K562 (cell line): ENCODE measurements at regions not wholly inside any gene's neighbourhood (a gene's known extent, or its start where the extent isn't known, plus 50 kb on each side); places are given as distances from the start of the nearest gene placed in this dataset.

Experiments used
- ATAC-seq: fragments of 200-7000 bp; cut with Tn5 transposase; 3 replicates; pipeline ENCODE4 v1.9.1; 2020; ENCODE audit warnings: moderate library complexity
- BruUV-seq: library from RNA; stranded (reverse); fragments of 400-500 nt; replicated peaks from 2 replicates; lab custom pipeline; 2021; lab: Mats Ljungman, UMichigan
- CTCF ChIA-PET: fragments of 300-600 bp; formaldehyde crosslinking; extraction: SDS; loops from one replicate; lab custom pipeline; 2021; ENCODE audit warnings: low intra/inter-chr PET ratio; lab: Yijun Ruan, JAX
- POLR2A ChIA-PET: fragments of 300-600, 350-650 bp; sonication (Branson Sonifier 250); formaldehyde crosslinking; extraction: SDS; loops from one replicate; lab custom pipeline; 2021; ENCODE audit warnings: antibody characterized with exemption, inconsistent platforms; lab: Yijun Ruan, JAX
- DNase-seq, 4 experiments: peaks; one replicate each; pipeline versions ENCODE4 v3.0.0 to v3.0.0-alpha.2; 2011 to 2018; ENCODE audit warnings: low spot score in 3 of 4, mixed read lengths in 3 of 4; ENCODE audit errors: extremely low read depth in 1 of 4
- FAIRE-seq: peaks from 2 replicates; lab custom pipeline; 2011; peaks lifted over from hg19 to GRCh38; lab: Jason Lieb, UNC
- H2AFZ ChIP-seq: 2 replicates; pipeline ENCODE4 v1.6.0; 2011; ENCODE audit warnings: low read depth, low read length, control low read depth, inconsistent platforms
- H3K27ac ChIP-seq: fragments of 200-600 bp; 3 replicates; pipeline ENCODE4 v1.8.0; 2011; ENCODE audit warnings: low read depth, mild to moderate bottlenecking, control low read depth, inconsistent platforms, low read length, moderate library complexity, mixed read lengths; ENCODE audit errors: extremely low read depth
- H3K27me3 ChIP-seq, 2 experiments: fragments of 300-600 bp in 1 of 2; 2 replicates in 1 of 2; 3 replicates in 1 of 2; pipeline versions ENCODE4 v1.6.0 to v1.8.0; 2011; ENCODE audit warnings: inconsistent platforms in 2 of 2, low read length in 2 of 2, mild to moderate bottlenecking in 1 of 2, mixed read lengths in 1 of 2, moderate library complexity in 1 of 2; ENCODE audit not compliant: control insufficient read depth in 2 of 2, insufficient read depth in 2 of 2
- H3K36me3 ChIP-seq: fragments of 300-600 bp; 3 replicates; pipeline ENCODE4 v1.8.0; 2011; ENCODE audit warnings: mild to moderate bottlenecking, low read length, inconsistent platforms; ENCODE audit not compliant: control insufficient read depth, insufficient read depth
- H3K4me1 ChIP-seq, 2 experiments: fragments of 200-600 bp in 1 of 2; replicated peaks in 1 of 2; 2 replicates in 1 of 2; 3 replicates in 1 of 2; pipeline versions ENCODE4 v1.5.1 to v1.8.0; 2011; ENCODE audit warnings: inconsistent platforms in 2 of 2, low read length in 2 of 2, mild to moderate bottlenecking in 1 of 2, mixed read lengths in 1 of 2, moderate library complexity in 1 of 2; ENCODE audit not compliant: control insufficient read depth in 2 of 2, insufficient read depth in 2 of 2
- H3K4me2 ChIP-seq: 2 replicates; pipeline ENCODE4 v1.6.1; 2011; ENCODE audit warnings: low read length, control low read depth, inconsistent platforms, mixed read lengths; ENCODE audit not compliant: insufficient read depth
- H3K4me3 ChIP-seq: fragments of 200-600 bp; sonication (generic), shearing (Covaris generic); 2 replicates; pipeline ENCODE4 v1.5.1; 2016; ENCODE audit warnings: control low read depth, inconsistent platforms
- H3K79me2 ChIP-seq: fragments of 200-600 bp; 3 replicates; pipeline ENCODE4 v1.8.0; 2011; ENCODE audit warnings: low read length, inconsistent platforms; ENCODE audit not compliant: control insufficient read depth, insufficient read depth
- H3K9ac ChIP-seq, 2 experiments: 2 replicates each; pipeline versions ENCODE4 v1.6.0 to v1.6.1; 2011; ENCODE audit warnings: low read depth in 2 of 2, low read length in 2 of 2, control low read depth in 1 of 2, inconsistent platforms in 1 of 2, mild to moderate bottlenecking in 1 of 2, mixed read lengths in 1 of 2; ENCODE audit not compliant: insufficient read depth in 1 of 2
- H3K9me1 ChIP-seq: one replicate; pipeline ENCODE4 v1.6.0; 2011; ENCODE audit warnings: inconsistent platforms, mild to moderate bottlenecking, low read length, moderate library complexity; ENCODE audit not compliant: control insufficient read depth, insufficient read depth
- H3K9me3 ChIP-seq: replicated peaks from 2 replicates; pipeline ENCODE4 v1.5.1; 2011; ENCODE audit warnings: low read depth, low read length, inconsistent platforms; ENCODE audit not compliant: control insufficient read depth, insufficient read depth
- H4K20me1 ChIP-seq: replicated peaks from 2 replicates; pipeline ENCODE4 v1.6.1; 2011; ENCODE audit warnings: low read length, inconsistent platforms, mixed read lengths; ENCODE audit not compliant: control insufficient read depth, insufficient read depth
- BCL6 ChIP-seq: fragments of 250-450 bp; sonication (Bioruptor Pico); IDR thresholded peaks from 2 replicates; pipeline ENCODE4 v1.4.0; 2020
- DPF2 ChIP-seq: fragments of 450-650 bp; IDR thresholded peaks from 2 replicates; pipeline ENCODE4 v1.6.1; 2016
- ILK ChIP-seq: fragments of 450-650 bp; IDR thresholded peaks from 2 replicates; pipeline ENCODE4 v1.6.1; 2016; ENCODE audit warnings: missing genetic modification characterization, low read depth, mild to moderate bottlenecking, missing compliant biosample characterization, moderate library complexity, borderline replicate concordance
- NR3C1 ChIP-seq: sonication (generic); formaldehyde crosslinking; IDR thresholded peaks from 2 replicates; pipeline ENCODE4 v1.8.1; 2022; ENCODE audit warnings: missing genetic modification reagents
- RBM34 ChIP-seq: fragments of 200-400 bp; formaldehyde crosslinking; IDR thresholded peaks from 2 replicates; pipeline ENCODE4 v1.6.1; 2018; ENCODE audit warnings: low read length, borderline replicate concordance; ENCODE audit not compliant: insufficient read depth
- RNF2 ChIP-seq: sonication (generic); IDR thresholded peaks from 2 replicates; pipeline ENCODE4 v1.6.1; 2016
- TARDBP ChIP-seq: fragments of 450-650 bp; IDR thresholded peaks from 2 replicates; pipeline ENCODE4 v1.6.1; 2016
- U2AF1 ChIP-seq: fragments of 200-400 bp; formaldehyde crosslinking; optimal IDR thresholded peaks from 2 replicates; pipeline ENCODE3; 2017; ENCODE audit warnings: mild to moderate bottlenecking, low read depth, low read length, moderate library complexity
- ZNF764 ChIP-seq: fragments of 250-450 bp; sonication (Bioruptor Pico); IDR thresholded peaks from 2 replicates; pipeline ENCODE4 v1.4.0; 2020; ENCODE audit warnings: low read depth, mild to moderate bottlenecking, moderate library complexity
- WGBS: fragments of 100-300 bp; shearing (Covaris generic); methylation state at CpG from one replicate; pipeline ENCODE4 v1.1.6; 2016; ENCODE audit warnings: low coverage, mixed read lengths; ENCODE audit not compliant: insufficient coverage; ENCODE audit errors: missing lambda C conversion rate; 5-methylcytosine and 5-hydroxymethylcytosine counted together
- in situ Hi-C: fragments of 300-500 bp; cut with MboI; formaldehyde crosslinking; loops from 4 replicates; pipeline ENCODE4 v1.15.0; 2018; ENCODE audit warnings: inconsistent platforms, mixed read lengths
- intact Hi-C: fragments of 100-400 bp; cut with micrococcal nuclease; formaldehyde crosslinking; loops from 2 replicates; pipeline ENCODE4 v1.14.2; 2022
- TF ChIP-seq, protein P1 (sequence below): fragments of 250-450 bp; sonication (Bioruptor Pico); IDR thresholded peaks from 2 replicates; pipeline ENCODE4 v1.5.0; 2020; ENCODE audit warnings: mild to moderate bottlenecking

DNA sequence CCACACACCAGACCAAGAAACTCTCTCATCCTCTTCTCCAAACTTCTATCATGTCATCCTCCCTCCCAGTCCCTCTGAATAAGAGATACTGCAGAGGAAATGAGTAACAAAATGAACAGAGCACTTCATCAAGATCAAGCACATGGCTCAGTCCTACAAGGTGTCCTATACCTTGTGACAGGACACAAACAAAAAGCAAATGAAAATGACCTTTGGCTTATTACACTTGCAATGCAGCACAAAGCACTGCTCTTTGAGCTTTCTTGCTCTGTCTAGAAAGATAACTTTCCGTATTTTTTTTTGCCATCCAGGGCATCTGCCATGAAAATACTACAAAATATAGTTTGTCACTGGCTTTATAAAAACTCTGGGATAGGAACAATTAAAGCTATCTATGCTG, 402.7 kb downstream of the HNRNPD start:
- Histone ChIP-seq H3K27me3 (no peaks in the 10 kb centered on the region), H4K20me1 (no peaks in the 10 kb centered on the region; the same call in 1 of the 2 replicates), H3K4me3 (no peak overlapping the region), H3K79me2 (no peaks in the 10 kb centered on the region), H3K9ac (no peak overlapping the region), H3K27ac (no peak overlapping the region), H2AFZ (no peak overlapping the region), H3K4me1 (no peaks in the 10 kb centered on the region), H3K36me3 (no peaks in the 10 kb centered on the region), H3K9me3 (no peaks in the 10 kb centered on the region), H3K4me2 (no peak overlapping the region), H3K9me1 (no peaks in the 10 kb centered on the region)
- WGBS: 0% methylated on average over 1 of the region's 1 CpG
- TF ChIP-seq NR3C1 (CRISPR knock-in tag) (no peak), RBM34 (no peak), BCL6 (CRISPR knock-in tag) (no peak), ILK (tag) (no peak), TARDBP (no peak), RNF2 (no peak)
- in situ Hi-C loops: no loop called here
- no peak for ATAC-seq
- no peak for DNase-seq
- ChIA-PET POLR2A (no interaction called here), CTCF (no interaction called here)
- no peak for FAIRE-seq
- BruUV-seq: no TSS peak
- intact Hi-C loops: no loop called here

DNA sequence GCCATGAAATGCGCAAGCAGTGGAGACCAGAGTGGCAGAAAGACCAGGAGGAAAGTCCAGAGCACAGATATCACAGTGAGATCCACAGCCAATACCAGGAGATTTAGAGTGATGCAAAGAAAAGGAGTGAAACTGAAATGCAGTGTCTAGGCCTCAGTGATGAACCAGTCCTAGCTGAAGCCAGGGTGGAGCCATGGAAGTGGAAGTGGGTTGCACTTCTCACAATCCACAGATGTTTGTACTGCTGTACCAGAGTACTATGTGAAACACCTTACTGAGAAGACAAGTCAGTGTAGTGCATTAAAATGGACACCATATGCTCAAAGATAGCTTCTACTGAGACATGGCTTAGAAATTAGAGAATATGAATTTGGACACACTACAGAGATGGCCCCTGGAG, 403.3 kb downstream of the HNRNPD start:
- no peak for DNase-seq
- H3K9me3 ChIP-seq: no peaks in the 10 kb centered on the region
- H4K20me1 ChIP-seq: no peaks in the 10 kb centered on the region; the same call in 1 of the 2 replicates
- 0% methylated on average over 1 of the region's 1 CpG for WGBS
- no peaks in the 10 kb centered on the region for H3K4me1 ChIP-seq
- no TSS peak for BruUV-seq
- CTCF ChIA-PET: no interaction called here
- no peak overlapping the region for H3K27ac ChIP-seq
- no peak overlapping the region for H3K4me2 ChIP-seq
- H3K9me1 ChIP-seq: no peaks in the 10 kb centered on the region
- intact Hi-C loops: no loop called here
- no peaks in the 10 kb centered on the region for H3K79me2 ChIP-seq
- H2AFZ ChIP-seq: no peak overlapping the region
- H3K27me3 ChIP-seq: no peaks in the 10 kb centered on the region
- no peak overlapping the region for H3K4me3 ChIP-seq
- POLR2A ChIA-PET: no interaction called here
- no peaks in the 10 kb centered on the region for H3K36me3 ChIP-seq
- ATAC-seq: no peak
- FAIRE-seq: no peak
- H3K9ac ChIP-seq: no peak overlapping the region
- in situ Hi-C loops: no loop called here
- no peak for TF ChIP-seq U2AF1
- TF ChIP-seq DPF2: no peak
- TF ChIP-seq, protein P1, sequence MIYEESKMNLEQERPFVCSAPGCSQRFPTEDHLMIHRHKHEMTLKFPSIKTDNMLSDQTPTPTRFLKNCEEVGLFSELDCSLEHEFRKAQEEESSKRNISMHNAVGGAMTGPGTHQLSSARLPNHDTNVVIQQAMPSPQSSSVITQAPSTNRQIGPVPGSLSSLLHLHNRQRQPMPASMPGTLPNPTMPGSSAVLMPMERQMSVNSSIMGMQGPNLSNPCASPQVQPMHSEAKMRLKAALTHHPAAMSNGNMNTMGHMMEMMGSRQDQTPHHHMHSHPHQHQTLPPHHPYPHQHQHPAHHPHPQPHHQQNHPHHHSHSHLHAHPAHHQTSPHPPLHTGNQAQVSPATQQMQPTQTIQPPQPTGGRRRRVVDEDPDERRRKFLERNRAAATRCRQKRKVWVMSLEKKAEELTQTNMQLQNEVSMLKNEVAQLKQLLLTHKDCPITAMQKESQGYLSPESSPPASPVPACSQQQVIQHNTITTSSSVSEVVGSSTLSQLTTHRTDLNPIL: no peak
- no peak for TF ChIP-seq ZNF764
